ENCODE measurements at regions not wholly inside any gene's neighbourhood (a gene's known extent, or its start where the extent isn't known, plus 50 kb on each side); places are given as distances from the start of the nearest gene placed in this dataset.

- TF ChIP-seq CTCF (IDR thresholded peaks at IDR 0.05 in 2 of 3, conservative IDR thresholded peaks at IDR 0.05 in 1 of 3; ENCODE audit: borderline replicate concordance in 1 of 3, insufficient read depth in 1 of 3, low read depth in 2 of 3, low read length in 2 of 3) (no peak), ZBTB33 (IDR thresholded peaks at IDR 0.05; ENCODE audit: extremely low read depth, insufficient replicate concordance, low read length) (no peak), EZH2phosphoT487 (IDR thresholded peaks at IDR 0.05; ENCODE audit: borderline replicate concordance) (no peak), RAD21 (IDR thresholded peaks at IDR 0.05; ENCODE audit: low read depth) (no peak), YY1 (IDR thresholded peaks at IDR 0.05; ENCODE audit: extremely low read depth, insufficient replicate concordance, low read depth, low read length) (no peak), POLR2AphosphoS5 (IDR thresholded peaks at IDR 0.05; ENCODE audit: low read depth, low read length) (no peak), EGR1 (IDR thresholded peaks at IDR 0.05; ENCODE audit: low read depth) (no peak), SRF (IDR thresholded peaks at IDR 0.05; ENCODE audit: low read depth) (no peak), CEBPB (IDR thresholded peaks at IDR 0.05; ENCODE audit: low read depth) (no peak), EZH2 (IDR thresholded peaks at IDR 0.05) (no peak), ZFX (IDR thresholded peaks at IDR 0.05) (no peak), REST (IDR thresholded peaks at IDR 0.05; ENCODE audit: low read depth) (no peak), POLR2A (IDR thresholded peaks at IDR 0.05; ENCODE audit: borderline replicate concordance, extremely low read depth, insufficient read depth, insufficient read length) (no peak)
Observed at GRCh38 chr15:47407692-47408091, 309.6 kb upstream of the SEMA6D start.

All from HCT116 (cell line).